HepG2 (cell line): ENCODE measurements at regions not wholly inside any gene's neighbourhood (a gene's known extent, or its start where the extent isn't known, plus 50 kb on each side); places are given as distances from the start of the nearest gene placed in this dataset.

Experiments
- ATAC-seq: fragments of 200-7000 bp; cut with Tn5 transposase; 3 replicates; pipeline ENCODE4 v1.9.1; 2020; ENCODE audit warnings: mild to moderate bottlenecking, moderate library complexity
- BruUV-seq: library from RNA; stranded (reverse); fragments of 400-500 nt; replicated peaks from 2 replicates; lab custom pipeline; 2021; lab: Mats Ljungman, UMichigan
- CTCF ChIA-PET: fragments of 300-600 bp; formaldehyde crosslinking; extraction: SDS; loops from one replicate; lab custom pipeline; 2021; ENCODE audit warnings: low total read pairs, inconsistent platforms, low intra/inter-chr PET ratio; lab: Yijun Ruan, JAX
- POLR2A ChIA-PET: fragments of 350-600 bp; sonication (Branson Sonifier 250); formaldehyde crosslinking; loops from one replicate; lab custom pipeline; 2020; ENCODE audit warnings: antibody characterized with exemption, inconsistent platforms; lab: Yijun Ruan, JAX
- DNase-seq: peaks from one replicate; pipeline ENCODE4 v3.0.0-alpha.2; 2015; ENCODE audit warnings: low spot score
- FAIRE-seq: peaks from 3 replicates; lab custom pipeline; 2011; peaks lifted over from hg19 to GRCh38; lab: Jason Lieb, UNC
- H2AFZ ChIP-seq: one replicate; pipeline ENCODE4 v1.6.1; 2011; ENCODE audit warnings: low read length, inconsistent platforms
- H3K27ac ChIP-seq: fragments of 300-600 bp; 3 replicates; pipeline ENCODE4 v1.8.0; 2011; ENCODE audit warnings: mixed run types, mild to moderate bottlenecking, mixed read lengths, low read length, inconsistent platforms; ENCODE audit not compliant: insufficient read depth; ENCODE audit errors: extremely low read length
- H3K27me3 ChIP-seq, 2 experiments: fragments of 200-600 bp in 1 of 2; 2 replicates in 1 of 2; 3 replicates in 1 of 2; pipeline versions ENCODE4 v1.6.0 to v1.8.0; 2011; ENCODE audit warnings: low read length in 2 of 2, mild to moderate bottlenecking in 2 of 2, moderate library complexity in 2 of 2, inconsistent platforms in 1 of 2; ENCODE audit not compliant: insufficient read depth in 2 of 2, control insufficient read depth in 1 of 2
- H3K36me3 ChIP-seq, 2 experiments: fragments of 200-600 bp in 1 of 2; replicated peaks in 1 of 2; 2 replicates in 1 of 2; 3 replicates in 1 of 2; pipeline versions ENCODE4 v1.5.1 to v1.8.0; 2011; ENCODE audit warnings: low read length in 2 of 2, inconsistent platforms in 1 of 2; ENCODE audit not compliant: insufficient read depth in 2 of 2, control insufficient read depth in 1 of 2
- H3K4me1 ChIP-seq: 2 replicates; pipeline ENCODE4 v1.5.1; 2012; ENCODE audit warnings: low read length, inconsistent platforms; ENCODE audit not compliant: insufficient read depth
- H3K4me2 ChIP-seq: 2 replicates; pipeline ENCODE4 v1.6.0; 2011; ENCODE audit warnings: low read depth, low read length, inconsistent platforms
- H3K4me3 ChIP-seq, 3 experiments: fragments of 200-600 bp in 1 of 3; sonication (generic), shearing (Covaris generic) in 1 of 3; replicated peaks in 1 of 3; 2 replicates each; pipeline ENCODE4 v1.5.1; 2011 to 2016; ENCODE audit warnings: low read length in 3 of 3, inconsistent platforms in 2 of 3, low read depth in 2 of 3, mild to moderate bottlenecking in 2 of 3, control low read depth in 1 of 3, mixed read lengths in 1 of 3; ENCODE audit not compliant: insufficient read depth in 1 of 3
- H3K79me2 ChIP-seq: one replicate; pipeline ENCODE4 v1.6.1; 2011; ENCODE audit warnings: low read length, inconsistent platforms; ENCODE audit not compliant: insufficient read depth
- H3K9ac ChIP-seq: 2 replicates; pipeline ENCODE4 v1.6.0; 2011; ENCODE audit warnings: mild to moderate bottlenecking, low read depth, low read length, inconsistent platforms; ENCODE audit not compliant: insufficient read depth
- H3K9me3 ChIP-seq: 2 replicates; pipeline ENCODE4 v1.5.1; 2012; ENCODE audit warnings: mild to moderate bottlenecking, low read length
- H4K20me1 ChIP-seq: 2 replicates; pipeline ENCODE4 v1.6.0; 2011; ENCODE audit warnings: inconsistent platforms, mild to moderate bottlenecking, low read length, moderate library complexity; ENCODE audit not compliant: insufficient read depth
- FOSL2 ChIP-seq: sonication (generic); formaldehyde crosslinking; IDR thresholded peaks from 2 replicates; pipeline ENCODE4 v1.4.0; 2020; ENCODE audit warnings: missing genetic modification reagents
- GPN1 ChIP-seq: sonication (generic); formaldehyde crosslinking; IDR thresholded peaks from 2 replicates; pipeline ENCODE4 v1.5.1; 2020; ENCODE audit warnings: missing genetic modification reagents, borderline replicate concordance
- KDM2A ChIP-seq: sonication (generic); formaldehyde crosslinking; IDR thresholded peaks from 2 replicates; pipeline ENCODE4 v1.4.0; 2020; ENCODE audit warnings: low read depth, missing genetic modification reagents, borderline replicate concordance
- KDM5A ChIP-seq: fragments of 200-600 bp; sonication (generic); IDR thresholded peaks from 2 replicates; pipeline ENCODE4 v1.7.0; 2018; ENCODE audit warnings: antibody characterized with exemption, mild to moderate bottlenecking, low read length, borderline replicate concordance
- PLRG1 ChIP-seq: fragments of 450-650 bp; conservative IDR thresholded peaks from 2 replicates; pipeline ENCODE4 v1.6.1; 2016
- SOX5 ChIP-seq: IDR thresholded peaks from 2 replicates; pipeline ENCODE4 v1.6.1; 2016; ENCODE audit warnings: borderline replicate concordance
- THYN1 ChIP-seq: sonication (generic); formaldehyde crosslinking; IDR thresholded peaks from 2 replicates; pipeline ENCODE4 v1.8.1; 2023; ENCODE audit warnings: low read depth, mild to moderate bottlenecking, moderate library complexity, missing genetic modification reagents, borderline replicate concordance
- ZBED4 ChIP-seq: sonication (generic); formaldehyde crosslinking; IDR thresholded peaks from 2 replicates; pipeline ENCODE4 v1.4.0; 2020; ENCODE audit warnings: missing genetic modification reagents, borderline replicate concordance
- ZFP36 ChIP-seq: fragments of 150-350 bp; IDR thresholded peaks from 2 replicates; pipeline ENCODE4 v1.6.1; 2018; ENCODE audit warnings: borderline replicate concordance, low read length, low read depth; ENCODE audit not compliant: partially characterized antibody
- ZNF275 ChIP-seq: sonication (generic); formaldehyde crosslinking; IDR thresholded peaks from 2 replicates; pipeline ENCODE4 v1.8.0; 2022; ENCODE audit warnings: missing genetic modification reagents, mild to moderate bottlenecking, inconsistent platforms, borderline replicate concordance
- ZNF335 ChIP-seq: sonication (generic); formaldehyde crosslinking; IDR thresholded peaks from 2 replicates; pipeline ENCODE4 v1.4.0; 2020; ENCODE audit warnings: missing genetic modification reagents
- ZNF678 ChIP-seq: sonication (generic); formaldehyde crosslinking; IDR thresholded peaks from 2 replicates; pipeline ENCODE4 v1.4.0; 2020; ENCODE audit warnings: mild to moderate bottlenecking, missing genetic modification reagents
- ZNF710 ChIP-seq: sonication (generic); formaldehyde crosslinking; IDR thresholded peaks from 2 replicates; pipeline ENCODE4 v1.5.0; 2020; ENCODE audit warnings: mild to moderate bottlenecking, missing genetic modification reagents, borderline replicate concordance
- WGBS: methylation state at CpG from one replicate; pipeline ENCODE4 v1.1.6; 2017; ENCODE audit warnings: low lambda C conversion rate; 5-methylcytosine and 5-hydroxymethylcytosine counted together
- in situ Hi-C: cut with HindIII; loops from 2 replicates; pipeline ENCODE4 v1.10.0; 2017; ENCODE audit warnings: low pct_unique_long_range_greater_than_20kb; ENCODE audit not compliant: extremely low pct_ligation_motif_present
- intact Hi-C: fragments of 100-400 bp; cut with micrococcal nuclease; formaldehyde crosslinking; loops from one replicate; pipeline ENCODE4 v1.10.0; 2022; ENCODE audit not compliant: unreplicated experiment

- no peak for FAIRE-seq
- Histone ChIP-seq H3K9ac (no peak overlapping the region), H3K4me2 (no peak overlapping the region), H3K4me3 (no peak overlapping the region), H3K27me3 (no peaks in the 10 kb centered on the region), H4K20me1 (no peaks in the 10 kb centered on the region), H3K9me3 (peaks cover 6% of the 10 kb centered on the region; the same call in 1 of the 2 replicates), H3K27ac (no peak overlapping the region), H3K4me1 (no peaks in the 10 kb centered on the region), H3K79me2 (no peaks in the 10 kb centered on the region), H3K36me3 (no peaks in the 10 kb centered on the region), H2AFZ (no peak overlapping the region)
- DNase-seq, result no peak
- ATAC-seq, result no peak
- ChIA-PET CTCF (no interaction called here), POLR2A (no interaction called here)
- WGBS, result 2% methylated on average over 3 of the region's 3 CpGs
- intact Hi-C loops (no loop called here), in situ Hi-C loops (no loop called here)
- no TSS peak for BruUV-seq
- no peak for TF ChIP-seq ZNF710
- no peak for TF ChIP-seq ZNF275 (CRISPR knock-in tag)
- no peak for TF ChIP-seq ZNF678 (CRISPR knock-in tag)
- TF ChIP-seq ZBED4 (CRISPR knock-in tag), result no peak
- TF ChIP-seq SOX5 (CRISPR knock-in tag), result no peak
- TF ChIP-seq PLRG1, result no peak
- no peak for TF ChIP-seq KDM5A
- TF ChIP-seq THYN1, result no peak
- no peak for TF ChIP-seq GPN1
- no peak for TF ChIP-seq ZNF335 (CRISPR knock-in tag)
- no peak for TF ChIP-seq FOSL2 (CRISPR knock-in tag)
- TF ChIP-seq ZFP36, result no peak
- TF ChIP-seq KDM2A (CRISPR knock-in tag), result no peak
Measured at GRCh38 chr4:135949931-135950330, 1582.4 kb downstream of the PCDH18 start.
